Astrocyte (in vitro differentiated cells and primary cell): ENCODE measurements at regions not wholly inside any gene's neighbourhood (a gene's known extent, or its start where the extent isn't known, plus 50 kb on each side); places are given as distances from the start of the nearest gene placed in this dataset.

Experiments
- DNase-seq: peaks from one replicate; pipeline ENCODE4 v3.0.0-alpha.2; 2010; ENCODE audit warnings: low read depth
- FAIRE-seq: peaks from 2 replicates; lab custom pipeline; 2011; peaks lifted over from hg19 to GRCh38; lab: Jason Lieb, UNC
- H2AFZ ChIP-seq: 2 replicates; pipeline ENCODE4 v1.6.0; 2012; ENCODE audit warnings: low read depth, low read length, inconsistent platforms
- H3K27ac ChIP-seq: 2 replicates; pipeline ENCODE4 v1.5.1; 2011; ENCODE audit warnings: low read depth, low read length, inconsistent platforms
- H3K27me3 ChIP-seq: 2 replicates; pipeline ENCODE4 v1.6.0; 2011; ENCODE audit warnings: low read length, inconsistent platforms; ENCODE audit not compliant: insufficient read depth
- H3K36me3 ChIP-seq: 2 replicates; pipeline ENCODE4 v1.5.1; 2011; ENCODE audit warnings: low read length, inconsistent platforms; ENCODE audit not compliant: insufficient read depth
- H3K4me1 ChIP-seq: 2 replicates; pipeline ENCODE4 v1.5.1; 2011; ENCODE audit warnings: low read length, inconsistent platforms; ENCODE audit not compliant: insufficient read depth
- H3K4me2 ChIP-seq: 2 replicates; pipeline ENCODE4 v1.6.0; 2012; ENCODE audit warnings: low read length, inconsistent platforms
- H3K4me3 ChIP-seq: 2 replicates; pipeline ENCODE4 v1.5.1; 2011; ENCODE audit warnings: low read depth, mild to moderate bottlenecking, low read length, inconsistent platforms; ENCODE audit not compliant: insufficient read depth
- H3K79me2 ChIP-seq: 2 replicates; pipeline ENCODE4 v1.6.0; 2012; ENCODE audit warnings: mild to moderate bottlenecking, low read length, inconsistent platforms; ENCODE audit not compliant: insufficient read depth
- H3K9ac ChIP-seq: 2 replicates; pipeline ENCODE4 v1.6.0; 2012; ENCODE audit warnings: mild to moderate bottlenecking, low read length, inconsistent platforms
- H3K9me3 ChIP-seq: 2 replicates; pipeline ENCODE4 v1.5.1; 2012; ENCODE audit warnings: low read depth, mild to moderate bottlenecking, low read length, inconsistent platforms; ENCODE audit not compliant: insufficient read depth
- H4K20me1 ChIP-seq: 2 replicates; pipeline ENCODE4 v1.6.0; 2012; ENCODE audit warnings: low read length, inconsistent platforms; ENCODE audit not compliant: insufficient read depth
- H3K27ac Mint-ChIP-seq: one replicate; pipeline ENCODE4 v1.8.0; 2021; ENCODE audit warnings: mild to moderate bottlenecking, mixed read lengths; ENCODE audit not compliant: unreplicated experiment
- H3K27me3 Mint-ChIP-seq: one replicate; pipeline ENCODE4 v1.8.0; 2021; ENCODE audit warnings: low read depth, mixed read lengths; ENCODE audit not compliant: unreplicated experiment
- H3K36me3 Mint-ChIP-seq: one replicate; pipeline ENCODE4 v1.8.0; 2021; ENCODE audit warnings: low read depth, mixed read lengths; ENCODE audit not compliant: unreplicated experiment
- H3K4me1 Mint-ChIP-seq: one replicate; pipeline ENCODE4 v1.8.0; 2021; ENCODE audit warnings: low read depth, mixed read lengths; ENCODE audit not compliant: unreplicated experiment
- H3K4me3 Mint-ChIP-seq: one replicate; pipeline ENCODE4 v1.8.0; 2021; ENCODE audit warnings: mild to moderate bottlenecking, moderate library complexity, mixed read lengths; ENCODE audit not compliant: unreplicated experiment
- H3K9me3 Mint-ChIP-seq: one replicate; pipeline ENCODE4 v1.8.0; 2021; ENCODE audit warnings: mild to moderate bottlenecking, mixed read lengths; ENCODE audit not compliant: unreplicated experiment
- CTCF ChIP-seq: IDR thresholded peaks from 2 replicates; pipeline ENCODE4 v1.5.1; 2011; ENCODE audit warnings: low read depth, mild to moderate bottlenecking, inconsistent platforms, low read length, moderate library complexity; ENCODE audit not compliant: insufficient read depth
- EZH2 ChIP-seq: IDR thresholded peaks from 2 replicates; pipeline ENCODE4 v1.6.1; 2012; ENCODE audit warnings: mild to moderate bottlenecking, low read length, inconsistent platforms; ENCODE audit not compliant: insufficient read depth

GRCh38 chr13:89678466-89679121 lies 1668.9 kb upstream of the MIR17HG start:
- no peak overlapping the region for H2AFZ ChIP-seq
- FAIRE-seq (no peak), DNase-seq (no peak)
- TF ChIP-seq EZH2 (no peak), CTCF (no peak)
- Mint-ChIP-seq H3K4me3 (no peak overlapping the region), H3K36me3 (no peaks in the 10 kb centered on the region), H3K4me1 (no peaks in the 10 kb centered on the region), H3K27me3 (no peaks in the 10 kb centered on the region), H3K27ac (no peak overlapping the region), H3K9me3 (no peaks in the 10 kb centered on the region)
- H3K79me2 ChIP-seq: no peaks in the 10 kb centered on the region
- no peaks in the 10 kb centered on the region for H4K20me1 ChIP-seq
- H3K4me1 ChIP-seq: no peaks in the 10 kb centered on the region
- H3K27me3 ChIP-seq: no peaks in the 10 kb centered on the region
- no peak overlapping the region for H3K27ac ChIP-seq
- no peaks in the 10 kb centered on the region for H3K36me3 ChIP-seq
- H3K9ac ChIP-seq: no peak overlapping the region
- no peaks in the 10 kb centered on the region for H3K9me3 ChIP-seq
- H3K4me3 ChIP-seq: no peak overlapping the region
- H3K4me2 ChIP-seq: no peak overlapping the region

- no peak overlapping the region for H3K4me2 ChIP-seq
- Mint-ChIP-seq H3K4me1 (peaks cover 4% of the 10 kb centered on the region), H3K36me3 (no peaks in the 10 kb centered on the region), H3K27ac (no peak overlapping the region), H3K27me3 (no peaks in the 10 kb centered on the region), H3K4me3 (no peak overlapping the region), H3K9me3 (no peaks in the 10 kb centered on the region)
- H4K20me1 ChIP-seq: no peaks in the 10 kb centered on the region
- no peak overlapping the region for H3K27ac ChIP-seq
- no peaks in the 10 kb centered on the region for H3K36me3 ChIP-seq
- H3K27me3 ChIP-seq: no peaks in the 10 kb centered on the region
- no peak for DNase-seq
- H3K79me2 ChIP-seq: no peaks in the 10 kb centered on the region
- no peak overlapping the region for H3K4me3 ChIP-seq
- no peak overlapping the region for H3K9ac ChIP-seq
- no peak for TF ChIP-seq EZH2
- no peak for TF ChIP-seq CTCF
- no peak overlapping the region for H2AFZ ChIP-seq
- H3K4me1 ChIP-seq: no peaks in the 10 kb centered on the region
- H3K9me3 ChIP-seq: no peaks in the 10 kb centered on the region
- FAIRE-seq: no peak
Measured at GRCh38 chr13:89684896-89685295, 1662.6 kb upstream of the MIR17HG start.

GRCh38 chr13:89686171-89686570 lies 1661.3 kb upstream of the MIR17HG start:
- Histone ChIP-seq H2AFZ (no peak overlapping the region), H3K4me1 (no peaks in the 10 kb centered on the region), H3K27ac (no peak overlapping the region), H3K27me3 (no peaks in the 10 kb centered on the region), H3K9me3 (no peaks in the 10 kb centered on the region), H3K79me2 (no peaks in the 10 kb centered on the region), H3K4me2 (no peak overlapping the region), H3K9ac (no peak overlapping the region), H3K4me3 (no peak overlapping the region), H3K36me3 (no peaks in the 10 kb centered on the region), H4K20me1 (no peaks in the 10 kb centered on the region)
- Mint-ChIP-seq H3K27ac (no peak overlapping the region), H3K36me3 (no peaks in the 10 kb centered on the region), H3K4me3 (no peak overlapping the region), H3K9me3 (no peaks in the 10 kb centered on the region), H3K27me3 (no peaks in the 10 kb centered on the region), H3K4me1 (peaks cover 4% of the 10 kb centered on the region)
- no peak for FAIRE-seq
- no peak for DNase-seq
- TF ChIP-seq CTCF (no peak), EZH2 (no peak)
